Fibroblast of lung (primary cell): ENCODE measurements at regions not wholly inside any gene's neighbourhood (a gene's known extent, or its start where the extent isn't known, plus 50 kb on each side); places are given as distances from the start of the nearest gene placed in this dataset.

Experiments used
- EZH2 ChIP-seq: IDR thresholded peaks from 2 replicates; pipeline ENCODE4 v1.5.1; 2012; ENCODE audit warnings: low read length, control low read depth, mild to moderate bottlenecking; ENCODE audit errors: missing control alignments
- TF ChIP-seq, protein P1 (sequence below), 2 donors: IDR thresholded peaks in 1 of 2; conservative IDR thresholded peaks in 1 of 2; 1 replicate in 1 of 2; 2 replicates in 1 of 2; pipeline ENCODE4 v1.5.1; 2011 to 2012; ENCODE audit warnings: low read length in 2 of 2, control low read depth in 1 of 2, inconsistent platforms in 1 of 2, low read depth in 1 of 2, mild to moderate bottlenecking in 1 of 2

DNA sequence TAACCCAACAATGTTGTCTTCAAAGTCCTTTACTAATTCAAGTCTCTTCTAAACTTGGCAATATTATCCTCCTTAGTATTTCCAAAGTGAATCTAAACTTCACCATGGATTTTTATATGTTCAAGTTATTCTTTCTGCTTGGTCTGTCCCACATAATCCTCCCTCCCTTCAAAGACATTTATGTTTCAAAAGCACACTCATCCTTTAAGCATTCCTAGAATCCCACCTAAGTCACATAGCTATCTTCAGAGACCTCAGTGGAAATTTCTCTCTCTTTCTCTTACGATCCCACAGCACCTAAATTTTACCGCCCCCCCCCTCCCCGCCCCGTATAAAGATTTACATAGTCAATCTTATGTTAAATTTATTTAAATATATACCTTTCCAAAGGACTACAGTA lies 314.9 kb upstream of the GRIA3 start:
- TF ChIP-seq, protein P1, sequence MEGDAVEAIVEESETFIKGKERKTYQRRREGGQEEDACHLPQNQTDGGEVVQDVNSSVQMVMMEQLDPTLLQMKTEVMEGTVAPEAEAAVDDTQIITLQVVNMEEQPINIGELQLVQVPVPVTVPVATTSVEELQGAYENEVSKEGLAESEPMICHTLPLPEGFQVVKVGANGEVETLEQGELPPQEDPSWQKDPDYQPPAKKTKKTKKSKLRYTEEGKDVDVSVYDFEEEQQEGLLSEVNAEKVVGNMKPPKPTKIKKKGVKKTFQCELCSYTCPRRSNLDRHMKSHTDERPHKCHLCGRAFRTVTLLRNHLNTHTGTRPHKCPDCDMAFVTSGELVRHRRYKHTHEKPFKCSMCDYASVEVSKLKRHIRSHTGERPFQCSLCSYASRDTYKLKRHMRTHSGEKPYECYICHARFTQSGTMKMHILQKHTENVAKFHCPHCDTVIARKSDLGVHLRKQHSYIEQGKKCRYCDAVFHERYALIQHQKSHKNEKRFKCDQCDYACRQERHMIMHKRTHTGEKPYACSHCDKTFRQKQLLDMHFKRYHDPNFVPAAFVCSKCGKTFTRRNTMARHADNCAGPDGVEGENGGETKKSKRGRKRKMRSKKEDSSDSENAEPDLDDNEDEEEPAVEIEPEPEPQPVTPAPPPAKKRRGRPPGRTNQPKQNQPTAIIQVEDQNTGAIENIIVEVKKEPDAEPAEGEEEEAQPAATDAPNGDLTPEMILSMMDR (conservative IDR thresholded peaks at IDR 0.05 in 1 of 2, IDR thresholded peaks at IDR 0.05 in 1 of 2; ENCODE audit: low read depth in 1 of 2, low read length in 2 of 2): no peak
- no peak for TF ChIP-seq EZH2
